Endodermal cell (in vitro differentiated cells): ENCODE measurements at regions not wholly inside any gene's neighbourhood (a gene's known extent, or its start where the extent isn't known, plus 50 kb on each side); places are given as distances from the start of the nearest gene placed in this dataset.

ENCODE experiments used
- DNase-seq: peaks from one replicate; pipeline ENCODE4 v3.0.0-alpha.2; 2017
- H3K27ac ChIP-seq: 2 replicates; pipeline ENCODE4 v1.5.1; 2013; ENCODE audit warnings: mild to moderate bottlenecking, low read depth, low read length, moderate library complexity
- H3K27me3 ChIP-seq: 2 replicates; pipeline ENCODE4 v1.6.1; 2013; ENCODE audit warnings: mild to moderate bottlenecking, low read length, moderate library complexity; ENCODE audit not compliant: insufficient read depth, control insufficient read depth, poor library complexity, severe bottlenecking
- H3K36me3 ChIP-seq: 2 replicates; pipeline ENCODE4 v1.7.0; 2013; ENCODE audit warnings: mild to moderate bottlenecking, low read length, moderate library complexity; ENCODE audit not compliant: control insufficient read depth, insufficient read depth
- H3K4me1 ChIP-seq: one replicate; pipeline ENCODE4 v1.7.0; 2013; ENCODE audit warnings: low read length; ENCODE audit not compliant: control insufficient read depth, insufficient read depth
- H3K4me3 ChIP-seq: 2 replicates; pipeline ENCODE4 v1.5.1; 2013; ENCODE audit warnings: mild to moderate bottlenecking, low read length, moderate library complexity
- H3K9ac ChIP-seq: 2 replicates; pipeline ENCODE4 v1.6.1; 2013; ENCODE audit warnings: mild to moderate bottlenecking, low read length, moderate library complexity; ENCODE audit not compliant: poor library complexity, severe bottlenecking; ENCODE audit errors: extremely low read depth
- H3K9me3 ChIP-seq: 2 replicates; pipeline ENCODE4 v1.6.1; 2013; ENCODE audit warnings: mild to moderate bottlenecking, low read length, moderate library complexity; ENCODE audit not compliant: control insufficient read depth
- H3K27ac Mint-ChIP-seq: 2 replicates; pipeline ENCODE4 v1.8.0; 2020; ENCODE audit warnings: mixed read lengths
- H3K27me3 Mint-ChIP-seq: 2 replicates; pipeline ENCODE4 v1.8.0; 2021; ENCODE audit warnings: mild to moderate bottlenecking, mixed read lengths; ENCODE audit not compliant: insufficient read depth
- H3K36me3 Mint-ChIP-seq: 2 replicates; pipeline ENCODE4 v1.8.0; 2020; ENCODE audit warnings: low read depth, mixed read lengths
- H3K4me1 Mint-ChIP-seq: 2 replicates; pipeline ENCODE4 v1.8.0; 2020; ENCODE audit warnings: mixed read lengths
- H3K4me3 Mint-ChIP-seq: 2 replicates; pipeline ENCODE4 v1.8.0; 2020; ENCODE audit warnings: mild to moderate bottlenecking, moderate library complexity, mixed read lengths
- H3K9me3 Mint-ChIP-seq: 2 replicates; pipeline ENCODE4 v1.8.0; 2020; ENCODE audit warnings: mild to moderate bottlenecking, mixed read lengths
- CTCF ChIP-seq: fragments of 200-600 bp; sonication (generic); conservative IDR thresholded peaks from 2 replicates; pipeline ENCODE4 v1.5.0; 2021; ENCODE audit warnings: antibody characterized with exemption, mild to moderate bottlenecking
- WGBS, 2 experiments: methylation state at CpG; one replicate each; pipeline versions ENCODE4 v1.1.5 to v1.1.7; 2013; ENCODE audit warnings: missing lambda C conversion rate in 2 of 2, mixed read lengths in 1 of 2; ENCODE audit not compliant: insufficient coverage in 1 of 2, insufficient read length in 1 of 2; 5-methylcytosine and 5-hydroxymethylcytosine counted together

- Mint-ChIP-seq H3K36me3 (no peaks in the 10 kb centered on the region), H3K4me3 (no peak overlapping the region), H3K4me1 (peaks cover 16% of the 10 kb centered on the region), H3K27ac (no peak overlapping the region), H3K27me3 (no peaks in the 10 kb centered on the region), H3K9me3 (no peaks in the 10 kb centered on the region)
- Histone ChIP-seq H3K27me3 (no peaks in the 10 kb centered on the region), H3K9me3 (no peaks in the 10 kb centered on the region), H3K4me1 (peaks cover 3% of the 10 kb centered on the region), H3K9ac (no peak overlapping the region), H3K36me3 (no peaks in the 10 kb centered on the region), H3K27ac (no peak overlapping the region), H3K4me3 (no peak overlapping the region)
- 72 to 86% methylated on average over 4 to 5 of the region's 5 CpGs for WGBS, 2 experiments
- peak; percentile 71 for DNase-seq
- TF ChIP-seq CTCF, result peak; percentile 38
Measured at GRCh38 chr4:181618896-181619295, 624.3 kb upstream of the TENM3 start.

- Mint-ChIP-seq H3K4me3 (no peak overlapping the region), H3K9me3 (no peaks in the 10 kb centered on the region), H3K27ac (no peak overlapping the region), H3K27me3 (no peaks in the 10 kb centered on the region), H3K4me1 (peaks cover 11% of the 10 kb centered on the region), H3K36me3 (no peaks in the 10 kb centered on the region)
- H3K9ac ChIP-seq, result no peak overlapping the region
- H3K36me3 ChIP-seq, result no peaks in the 10 kb centered on the region
- no peak for TF ChIP-seq CTCF
- H3K9me3 ChIP-seq, result no peaks in the 10 kb centered on the region
- H3K4me1 ChIP-seq, result peaks cover 3% of the 10 kb centered on the region
- no peak overlapping the region for H3K27ac ChIP-seq
- H3K4me3 ChIP-seq, result no peak overlapping the region
- no peaks in the 10 kb centered on the region for H3K27me3 ChIP-seq
- 88 to 92% methylated on average over 5 to 7 of the region's 7 CpGs for WGBS, 2 experiments
- no peak for DNase-seq
Measured at GRCh38 chr4:181619651-181620050, 623.6 kb upstream of the TENM3 start.

- Mint-ChIP-seq H3K36me3 (no peaks in the 10 kb centered on the region), H3K4me1 (no peaks in the 10 kb centered on the region), H3K9me3 (peaks cover 6% of the 10 kb centered on the region), H3K27ac (no peak overlapping the region), H3K4me3 (no peak overlapping the region), H3K27me3 (peaks cover 2% of the 10 kb centered on the region)
- no peaks in the 10 kb centered on the region for H3K36me3 ChIP-seq
- no peak for DNase-seq
- no peak for TF ChIP-seq CTCF
- H3K27me3 ChIP-seq, result no peaks in the 10 kb centered on the region
- 90 to 93% methylated on average over 4 to 12 of the region's 12 CpGs for WGBS, 2 experiments
- no peak overlapping the region for H3K27ac ChIP-seq
- peaks cover under 1% of the 10 kb centered on the region for H3K9me3 ChIP-seq
- H3K4me3 ChIP-seq, result no peak overlapping the region
- H3K9ac ChIP-seq, result no peak overlapping the region
- no peaks in the 10 kb centered on the region for H3K4me1 ChIP-seq
Measured at GRCh38 chr4:181637186-181638105, 605.8 kb upstream of the TENM3 start.
